NT2/D1 (cell line): ENCODE measurements at regions not wholly inside any gene's neighbourhood (a gene's known extent, or its start where the extent isn't known, plus 50 kb on each side); places are given as distances from the start of the nearest gene placed in this dataset.

Source experiments
- SUZ12 ChIP-seq: IDR thresholded peaks from 2 replicates; pipeline ENCODE4 v1.6.1; 2011; ENCODE audit not compliant: insufficient read length, insufficient read depth; ENCODE audit errors: extremely low read depth
- YY1 ChIP-seq: IDR thresholded peaks from 2 replicates; pipeline ENCODE4 v1.6.1; 2011; ENCODE audit not compliant: insufficient read length, insufficient read depth
- ZNF274 ChIP-seq: IDR thresholded peaks from 2 replicates; pipeline ENCODE4 v1.6.1; 2011; ENCODE audit warnings: mild to moderate bottlenecking, low read depth, low read length

GRCh38 chr4:103374306-103374705 lies 176.2 kb upstream of the CENPE start:
- TF ChIP-seq ZNF274: no peak
- TF ChIP-seq YY1: no peak
- TF ChIP-seq SUZ12: no peak
